ENCODE measurements at regions not wholly inside any gene's neighbourhood (a gene's known extent, or its start where the extent isn't known, plus 50 kb on each side); places are given as distances from the start of the nearest gene placed in this dataset.
"Not testable (repeated sequence)": the region's sequence is repeated elsewhere in the genome, so short reads cannot be mapped to it uniquely, and the experiment has no call there.

DNA sequence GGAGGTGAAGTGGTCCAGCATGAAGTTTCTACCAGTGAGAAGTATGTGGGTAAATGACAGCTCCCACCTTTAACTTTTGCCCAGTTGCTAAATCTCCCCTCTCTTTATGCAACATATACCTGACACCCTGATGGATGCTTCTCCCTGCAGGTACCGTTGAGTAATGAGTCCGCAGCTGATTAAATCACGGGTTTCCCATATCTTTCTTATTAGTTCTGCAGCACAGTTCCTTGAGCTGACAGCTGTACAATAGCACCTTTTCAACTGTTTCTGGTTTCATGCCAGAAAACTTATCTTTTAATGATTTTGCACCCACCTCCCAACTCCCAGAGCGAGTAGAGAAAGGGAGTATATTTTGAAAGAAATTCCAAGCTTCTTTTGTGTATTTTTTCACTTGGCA is 161.0 kb upstream of the TUT7 start:
- DNase-seq: no peak

GRCh38 chr9:86513429-86513828 is 159.2 kb upstream of the TUT7 start:
- no peak for DNase-seq

GRCh38 chr9:86512929-86513328 is 158.7 kb upstream of the TUT7 start:
- DNase-seq: no peak

DNA sequence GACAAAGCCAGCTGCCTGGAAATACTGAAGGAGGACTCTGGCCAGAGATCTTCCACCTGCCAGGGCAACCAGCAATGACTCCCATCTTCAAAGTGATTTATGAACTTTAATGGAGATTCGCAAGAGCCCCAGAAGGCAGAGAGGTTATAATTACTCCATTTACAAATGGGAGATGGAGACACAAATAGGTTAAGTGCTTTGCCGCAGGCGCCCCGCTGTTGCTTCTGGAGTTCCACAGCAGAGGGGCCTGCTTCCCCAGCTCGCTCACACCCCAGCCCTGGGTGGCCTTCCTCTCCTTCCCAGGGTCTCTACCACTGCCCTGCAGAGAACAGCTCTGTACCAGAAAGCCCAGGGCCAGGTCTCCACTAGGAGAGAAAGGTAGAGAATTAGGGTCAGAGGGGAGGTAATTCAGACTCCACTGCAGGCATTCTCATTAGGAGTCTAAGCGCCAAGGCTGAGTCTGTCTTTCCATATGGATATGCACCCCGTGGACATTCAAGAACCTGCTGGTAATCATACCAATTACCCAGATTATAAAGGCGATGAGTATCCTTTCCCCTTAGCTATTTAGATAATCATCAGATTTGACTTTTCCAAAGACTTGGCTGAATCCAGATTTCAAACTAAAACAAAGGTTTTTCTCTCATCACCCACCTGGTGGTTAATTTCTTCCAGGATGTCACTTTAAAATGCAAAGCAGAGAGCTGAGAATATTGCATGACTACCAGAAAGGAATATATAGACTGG is 157.6 kb upstream of the TUT7 start:
- no peak for DNase-seq

DNA sequence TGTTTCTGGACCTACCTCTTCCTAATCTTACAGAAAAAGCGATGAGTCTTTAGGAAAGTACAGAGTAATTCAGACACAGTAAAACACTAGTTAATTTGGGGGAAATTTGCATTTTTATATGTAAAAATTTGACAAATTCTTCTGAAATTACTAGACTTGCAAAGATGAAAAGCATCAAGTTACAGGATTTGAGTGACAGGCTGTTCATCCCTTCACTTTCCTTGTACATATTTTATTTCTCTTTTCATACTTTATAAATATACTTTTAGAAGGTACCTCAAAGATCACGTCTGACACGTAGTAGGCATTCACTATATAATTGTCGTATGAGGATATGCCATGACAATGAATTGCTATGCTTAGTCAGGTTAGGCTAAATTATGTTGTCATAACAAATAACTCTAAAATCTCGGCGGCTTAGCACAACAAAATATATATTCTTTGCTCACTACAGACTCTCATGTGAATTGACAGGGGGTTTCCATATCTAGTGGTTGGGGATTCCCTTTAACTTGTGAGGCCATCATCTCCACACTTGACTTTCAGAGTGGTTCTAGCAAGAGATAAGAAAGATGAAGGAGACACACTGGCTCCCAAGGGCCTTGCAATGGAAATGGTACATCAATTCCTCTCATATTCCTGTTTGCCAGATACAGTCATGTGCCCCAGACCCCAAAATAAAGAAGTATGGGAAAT is 154.1 kb upstream of the TUT7 start:
- no peak for DNase-seq

DNA sequence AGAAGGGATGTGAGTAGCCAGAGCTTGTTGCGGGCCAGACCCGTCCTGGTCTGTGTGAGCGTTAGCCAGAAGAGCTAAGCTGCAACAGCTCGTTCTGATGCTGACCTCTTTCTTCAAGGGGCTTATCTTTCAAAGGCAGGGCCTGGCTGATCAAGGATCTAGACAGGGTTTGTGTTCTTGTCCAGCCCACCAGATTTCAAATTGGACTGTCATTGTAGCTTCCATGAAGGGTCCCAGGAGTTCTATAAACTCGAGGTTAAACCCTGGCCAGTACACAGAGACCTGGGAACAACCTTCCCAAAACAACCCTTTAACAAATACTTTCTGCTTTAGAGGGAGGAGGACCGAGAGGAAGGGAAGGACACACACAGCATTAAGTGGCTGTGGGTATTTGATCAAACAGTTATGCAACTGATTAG is 153.0 kb upstream of the TUT7 start:
- DNase-seq: no peak

GRCh38 chr9:86503942-86504341 is 149.7 kb upstream of the TUT7 start:
- no peak for DNase-seq

GRCh38 chr9:86503314-86503713 is 149.1 kb upstream of the TUT7 start:
- DNase-seq: no peak

DNA sequence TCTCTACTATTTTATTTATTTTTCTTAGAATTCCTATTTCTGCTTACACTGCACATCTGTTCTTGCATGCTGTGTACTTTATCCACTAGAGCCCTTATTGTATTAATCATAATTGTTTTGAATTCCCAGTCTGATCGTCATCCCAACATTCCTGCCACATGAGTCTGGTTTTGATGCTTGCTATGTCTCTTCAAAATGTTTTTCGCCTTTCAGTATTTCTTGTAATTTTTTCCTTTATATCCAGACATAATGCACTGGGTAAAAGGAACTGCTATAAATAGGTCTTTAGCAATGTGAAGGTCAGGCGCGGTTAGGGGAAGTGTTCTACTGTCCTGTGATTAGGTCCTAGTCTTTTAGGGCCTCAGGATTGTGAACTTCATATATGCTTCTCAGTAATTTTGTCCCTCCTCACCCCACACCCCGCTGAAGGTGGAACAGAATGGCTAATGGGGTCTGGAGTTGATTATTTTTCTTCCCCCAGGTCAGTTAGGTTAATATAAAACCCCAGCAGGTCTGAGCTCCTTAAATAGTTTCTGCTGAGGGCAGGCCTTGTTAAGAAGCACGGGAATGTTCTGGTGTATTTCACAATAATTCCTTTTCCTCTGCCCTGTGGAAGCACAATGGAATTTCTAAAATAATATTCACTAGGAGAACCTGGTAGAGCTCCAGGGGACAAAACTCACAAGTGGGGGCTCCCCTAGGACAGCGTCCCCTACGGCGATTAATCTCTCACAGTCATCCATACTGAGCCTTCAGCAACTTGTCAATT is 146.6 kb upstream of the TUT7 start:
- DNase-seq: no peak

DNA sequence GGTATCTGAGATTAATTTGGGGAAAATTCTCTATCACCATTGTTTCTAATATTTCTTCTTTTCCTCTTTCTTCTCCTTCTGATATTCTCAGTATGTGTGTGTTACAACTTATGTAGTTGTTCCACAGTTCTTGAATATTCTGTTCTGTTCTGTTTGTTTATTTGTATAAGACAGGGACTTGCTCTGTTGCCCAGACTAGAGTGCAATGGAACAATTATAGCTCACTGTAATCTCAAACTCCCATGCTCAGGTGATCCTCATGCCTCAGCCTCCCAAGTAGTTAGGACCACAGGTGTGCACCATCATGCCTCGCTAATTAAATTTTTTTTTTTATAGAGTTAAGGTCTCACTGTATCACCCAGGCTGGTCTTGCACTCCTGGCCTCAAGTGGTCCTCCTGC is 145.8 kb upstream of the TUT7 start:
- DNase-seq: no peak

DNA sequence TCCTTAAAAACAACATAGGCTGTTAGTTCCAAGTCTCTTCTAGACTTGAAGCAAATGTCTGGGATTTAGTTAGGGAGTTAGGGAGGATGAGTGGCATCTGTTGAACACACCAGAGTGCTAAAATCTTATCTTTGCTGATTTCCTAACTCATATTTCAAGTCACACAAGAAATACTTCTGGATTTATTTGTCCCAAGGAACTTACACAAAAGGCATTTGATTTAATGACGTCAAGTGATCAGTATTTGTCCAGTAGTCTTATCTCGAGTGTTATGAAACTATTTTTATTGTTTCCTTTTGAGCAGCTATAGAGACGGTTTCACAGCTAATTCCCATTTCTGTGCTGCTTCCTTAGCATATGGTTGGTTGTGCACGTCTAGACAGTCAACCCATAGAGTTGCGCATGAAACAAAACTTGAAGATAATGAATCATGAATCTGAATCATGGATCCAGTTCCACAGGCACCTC is 140.5 kb upstream of the TUT7 start:
- no peak for DNase-seq

- no peak for DNase-seq
Measured at GRCh38 chr9:86491468-86492266, 137.5 kb upstream of the TUT7 start.

- DNase-seq: no peak
Measured at GRCh38 chr9:86488794-86489193, 134.6 kb upstream of the TUT7 start.

DNA sequence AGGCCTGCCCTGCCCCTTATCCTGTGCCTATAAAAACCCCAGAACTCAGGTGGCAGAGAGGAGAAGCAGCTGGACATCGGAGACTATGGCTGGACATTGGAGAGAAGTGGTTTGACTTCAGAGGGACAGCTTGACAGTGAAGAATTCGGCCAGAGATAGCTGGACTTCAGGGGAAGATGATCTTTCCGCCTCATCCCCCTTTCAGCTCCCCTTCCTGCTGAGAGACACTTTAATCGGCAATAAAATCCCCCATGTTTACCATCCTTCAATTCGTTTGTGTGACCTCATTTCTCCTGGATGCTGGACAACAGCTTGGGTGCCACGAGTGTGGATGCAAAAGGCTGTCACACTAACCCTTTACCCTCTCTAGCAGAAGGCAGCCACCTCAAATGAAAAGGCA is 134.1 kb upstream of the TUT7 start:
- DNase-seq: no peak

- DNase-seq: no peak
Measured at GRCh38 chr9:86487838-86488233, 133.6 kb upstream of the TUT7 start.

GRCh38 chr9:86486891-86487837 is 133.0 kb upstream of the TUT7 start:
- no peak for DNase-seq

- DNase-seq: no peak
Measured at GRCh38 chr9:86485359-86485758, 131.1 kb upstream of the TUT7 start.

GRCh38 chr9:86483496-86483895 is 129.3 kb upstream of the TUT7 start:
- no peak for DNase-seq

DNA sequence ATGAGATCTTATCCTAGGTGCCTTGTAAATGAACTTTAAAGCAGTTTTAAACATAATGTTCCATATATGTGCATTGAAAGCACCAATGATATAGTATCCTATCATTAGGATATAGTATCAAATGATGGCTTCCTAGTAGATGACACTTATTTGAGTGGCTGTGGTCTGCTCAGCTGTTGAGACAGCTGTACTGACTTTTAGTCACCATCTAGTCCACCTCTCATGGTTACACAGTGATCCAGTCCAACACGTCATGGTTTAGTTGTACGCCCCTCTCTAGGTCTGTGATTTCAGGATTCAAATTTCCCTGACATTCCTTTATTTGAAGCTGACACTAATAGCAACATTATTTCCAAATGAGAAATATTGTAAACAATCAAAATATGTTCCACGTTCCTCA is 127.3 kb upstream of the TUT7 start:
- DNase-seq: no peak

GRCh38 chr9:86475255-86475654 is 121.0 kb upstream of the TUT7 start:
- DNase-seq: not testable (repeated sequence)

- DNase-seq: no peak
Measured at GRCh38 chr9:86471171-86471815, 117.1 kb upstream of the TUT7 start.

Data from activated naive CD4-positive, alpha-beta T cell treated with Interleukin-2 at 50 U/mL for 16 hours (primary cell).